SHP77 treated with DMSO at 0.1 percent for 48 hours (cell line): ENCODE measurements at regions not wholly inside any gene's neighbourhood (a gene's known extent, or its start where the extent isn't known, plus 50 kb on each side); places are given as distances from the start of the nearest gene placed in this dataset.
A peak's percentile ranks its signal among the peaks of the same experiment; 100 is the strongest.
"Not testable (repeated sequence)": the region's sequence is repeated elsewhere in the genome, so short reads cannot be mapped to it uniquely, and the experiment has no call there.

Experiments used
- DNase-seq: peaks from one replicate; lab custom pipeline; 2025; lab: John Stamatoyannopoulos, UW

- DNase-seq: no peak
Observed at GRCh38 chr15:31487811-31488436, 161.3 kb downstream of the KLF13 start.

DNA sequence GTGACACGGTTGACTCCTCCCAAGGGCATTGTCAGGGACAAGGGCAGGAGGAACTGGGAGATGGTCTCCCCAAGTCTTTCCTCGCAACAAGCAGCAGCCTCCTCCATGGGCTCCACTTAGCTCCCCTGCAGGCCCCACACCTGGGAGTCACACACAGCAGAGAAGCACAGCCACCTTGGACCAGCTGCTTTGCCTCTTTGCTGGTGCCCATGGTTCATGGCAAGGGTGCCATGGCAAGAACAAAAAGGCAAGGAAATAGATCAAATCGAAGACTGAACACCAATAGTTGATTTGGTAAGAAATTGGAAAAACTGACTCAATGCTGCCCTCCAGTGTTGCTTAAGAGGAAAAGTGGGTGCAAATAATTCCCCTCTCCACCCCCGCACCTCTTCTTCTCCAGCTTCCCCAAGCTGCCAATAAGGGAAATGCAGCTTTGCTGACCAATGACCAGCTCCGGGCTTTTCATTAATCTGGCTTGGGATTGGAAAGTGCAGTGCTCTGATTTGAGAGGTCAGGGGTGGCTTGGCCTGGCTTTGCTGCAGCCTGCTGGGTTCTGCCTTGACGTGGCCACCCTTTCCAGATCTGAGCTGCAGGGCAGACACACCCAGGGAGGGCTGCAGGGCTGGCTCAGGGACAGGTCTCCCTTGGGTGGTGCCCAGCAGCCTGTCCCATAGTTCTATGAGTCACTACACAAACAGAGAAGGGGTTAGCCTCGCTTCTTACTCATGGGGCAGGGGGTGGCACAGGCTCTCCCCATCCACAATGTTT, 162.0 kb downstream of the KLF13 start:
- peak; percentile 63 for DNase-seq

GRCh38 chr15:31489281-31489680, 162.6 kb downstream of the KLF13 start:
- DNase-seq: no peak

DNA sequence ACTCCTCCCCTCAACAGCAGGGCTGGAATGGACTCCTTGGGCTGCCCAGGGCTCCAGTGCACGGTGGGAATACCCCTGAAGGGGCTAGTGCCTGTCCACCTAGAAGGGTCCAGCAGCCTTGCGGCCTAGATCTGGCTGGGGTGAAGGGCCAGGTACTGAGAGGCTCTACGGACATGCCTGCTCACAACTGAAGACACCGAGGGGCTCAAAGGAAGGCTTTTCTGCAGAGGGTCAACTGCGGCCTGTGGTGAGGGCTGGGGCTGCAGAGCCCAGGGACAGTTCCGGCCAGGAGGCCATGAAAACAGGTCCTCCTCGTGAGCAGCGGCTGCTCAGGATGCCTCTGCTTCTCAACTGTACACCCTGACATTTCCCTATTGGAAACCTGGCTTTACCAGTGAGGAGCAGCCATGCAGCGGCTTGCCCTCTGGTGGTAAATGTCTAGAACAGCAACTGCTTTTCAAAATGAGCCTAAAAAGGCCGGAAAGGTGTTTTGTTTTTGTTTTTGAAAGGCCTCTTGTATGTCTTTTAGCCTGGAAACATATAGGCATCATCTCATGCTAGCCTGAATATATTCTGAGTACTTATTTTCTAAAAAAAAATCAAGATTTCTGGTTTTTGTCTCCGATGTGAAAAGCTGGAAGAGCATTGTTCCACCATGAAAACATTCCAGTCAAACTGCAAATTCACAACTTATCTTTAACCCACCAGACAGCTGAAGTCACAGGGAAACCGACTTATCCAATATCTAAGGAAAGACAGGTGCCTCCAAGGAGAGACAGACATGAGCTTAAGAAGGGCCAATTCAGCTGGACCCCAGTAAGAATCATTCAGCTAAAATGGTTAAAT, 163.4 kb downstream of the KLF13 start:
- DNase-seq: peak; percentile 6

DNA sequence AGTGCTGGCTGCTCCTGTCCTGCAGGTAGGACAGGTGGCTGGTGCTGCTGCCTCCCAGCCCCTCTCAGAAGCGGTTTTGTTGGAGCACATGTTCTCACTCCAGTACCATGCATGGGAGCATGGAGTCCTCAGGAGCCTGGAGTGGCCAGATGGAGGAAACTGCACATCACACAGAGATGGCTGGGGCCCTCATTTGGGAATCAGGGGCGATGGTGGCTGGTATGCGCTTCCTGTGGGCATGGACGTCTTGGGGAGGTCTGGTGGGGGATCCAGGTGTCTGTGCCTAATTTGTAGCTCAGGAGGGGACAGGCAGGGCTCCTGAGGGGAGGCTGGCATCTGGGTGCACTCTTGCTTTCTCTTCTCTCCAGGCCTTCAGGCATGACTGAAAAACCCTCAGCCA, 168.2 kb downstream of the KLF13 start:
- no peak for DNase-seq

DNA sequence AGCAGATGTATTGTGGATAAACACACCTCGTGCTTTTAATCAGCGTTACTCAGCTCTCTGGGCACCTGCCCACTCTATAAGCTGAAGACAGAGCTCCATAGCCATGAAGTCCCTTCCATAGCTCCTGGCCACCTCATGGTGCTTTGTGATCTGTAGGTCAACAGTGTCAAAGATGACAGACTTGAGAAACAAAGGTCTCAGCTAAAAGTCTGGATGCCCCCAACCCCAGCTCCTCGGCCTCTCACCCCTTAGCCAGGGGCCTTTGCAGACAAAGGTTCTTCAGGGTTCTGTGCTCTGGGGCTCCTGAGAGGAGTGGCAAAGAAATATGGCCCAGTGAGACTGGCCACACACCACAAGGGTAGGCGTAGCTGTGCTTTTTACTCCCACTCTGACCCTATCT, 168.6 kb downstream of the KLF13 start:
- DNase-seq: no peak

DNA sequence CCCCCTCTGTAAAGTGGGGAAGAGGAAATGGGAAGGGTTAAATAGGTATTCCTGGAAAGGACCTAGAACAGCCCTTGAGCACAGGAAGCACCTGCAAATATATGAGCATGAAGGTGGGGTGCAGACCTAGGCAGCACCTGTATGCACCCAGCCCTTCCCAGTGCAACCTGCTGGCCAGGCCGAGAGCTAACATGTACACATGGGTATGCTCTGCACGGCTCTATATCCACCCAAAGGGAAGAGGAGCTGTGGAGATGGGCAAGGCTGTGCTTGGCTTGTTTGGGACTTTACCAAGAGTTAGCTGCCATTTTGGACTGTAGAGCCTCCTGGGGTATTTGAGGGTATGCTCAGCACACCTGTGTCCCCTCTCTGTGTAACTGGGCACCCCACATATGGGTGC, 171.2 kb downstream of the KLF13 start:
- no peak for DNase-seq

DNA sequence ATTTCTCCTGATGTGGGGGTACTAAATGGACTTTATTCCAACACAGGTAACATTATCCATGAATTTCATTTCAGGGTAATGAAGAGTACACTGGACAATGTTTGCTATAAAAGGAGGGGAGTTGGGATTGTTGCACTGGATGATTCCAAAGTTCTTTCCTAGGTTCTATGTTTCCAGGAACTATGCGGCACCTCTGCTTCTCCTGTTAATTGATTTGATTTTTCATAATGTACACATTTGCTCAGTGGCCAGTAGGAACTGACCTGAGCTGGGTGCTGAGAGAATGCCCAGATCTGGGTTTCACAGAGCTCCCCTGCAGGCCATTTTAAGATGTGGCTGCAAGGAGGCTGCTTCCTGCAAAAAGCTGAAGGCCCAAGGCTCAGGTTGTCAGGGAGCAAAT, 171.7 kb downstream of the KLF13 start:
- DNase-seq: no peak

DNA sequence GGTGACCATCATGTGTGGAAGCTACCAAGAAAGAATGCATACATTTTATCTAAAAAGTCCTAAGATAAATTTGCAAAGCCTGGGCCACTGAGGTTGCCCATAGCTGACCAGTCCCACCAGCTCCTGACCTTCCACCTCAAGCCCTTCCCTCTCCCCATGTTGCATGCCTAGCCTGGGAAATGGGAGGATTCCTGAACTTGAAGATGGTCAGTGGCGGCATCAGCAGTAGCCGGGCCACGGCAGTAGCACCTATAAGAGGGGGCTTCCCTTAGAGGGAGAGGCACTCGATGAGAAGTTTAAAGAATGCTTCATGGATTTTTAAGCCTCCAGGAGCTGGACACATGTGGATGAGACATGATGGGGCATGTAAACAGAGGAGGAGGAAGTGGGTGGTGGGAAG, 172.1 kb downstream of the KLF13 start:
- no peak for DNase-seq

- DNase-seq: no peak
Observed at GRCh38 chr15:31499236-31499952, 172.8 kb downstream of the KLF13 start.

DNA sequence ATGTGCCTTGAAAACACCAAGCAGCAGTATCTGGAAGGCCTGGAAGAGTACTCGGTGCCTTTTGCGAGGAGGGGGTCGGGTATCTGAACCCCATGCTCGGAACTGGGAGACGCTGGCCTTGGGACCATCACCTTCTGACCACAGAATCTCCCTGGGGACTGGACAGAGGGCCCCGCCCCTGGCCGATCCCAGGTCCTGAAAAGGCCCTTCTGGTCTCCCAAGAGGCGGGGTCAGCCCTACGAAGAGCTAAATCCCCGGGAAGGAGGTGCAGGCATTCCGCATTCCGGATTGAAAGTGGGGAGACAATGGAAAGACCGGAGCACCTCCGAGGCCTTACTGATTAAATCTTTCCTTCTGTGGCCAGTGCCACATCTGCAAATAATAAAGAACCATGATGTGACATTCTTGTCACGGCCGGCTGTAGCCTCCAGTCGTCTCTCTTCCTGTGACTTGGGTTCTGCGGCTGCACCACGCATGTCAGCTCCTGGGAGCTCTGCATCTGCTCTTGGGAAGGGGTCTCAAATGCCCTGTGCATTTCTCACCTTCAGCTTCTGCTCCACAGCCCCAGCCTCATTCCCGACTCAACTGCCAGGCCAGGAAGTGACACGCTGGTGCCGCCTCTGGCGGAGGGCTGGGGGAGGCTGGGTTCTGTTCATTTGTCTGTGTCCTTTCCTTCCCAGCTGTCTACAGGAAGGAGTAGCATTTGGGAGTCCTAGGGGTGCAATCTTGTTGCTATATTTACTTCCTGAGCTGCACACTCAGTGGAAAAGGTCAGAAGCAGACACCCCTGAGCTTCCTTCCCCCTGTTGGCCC, 173.5 kb downstream of the KLF13 start:
- DNase-seq: no peak

- no peak for DNase-seq
Observed at GRCh38 chr15:31500766-31501449, 174.3 kb downstream of the KLF13 start.

GRCh38 chr15:31501536-31502157, 175.0 kb downstream of the KLF13 start:
- no peak for DNase-seq

DNA sequence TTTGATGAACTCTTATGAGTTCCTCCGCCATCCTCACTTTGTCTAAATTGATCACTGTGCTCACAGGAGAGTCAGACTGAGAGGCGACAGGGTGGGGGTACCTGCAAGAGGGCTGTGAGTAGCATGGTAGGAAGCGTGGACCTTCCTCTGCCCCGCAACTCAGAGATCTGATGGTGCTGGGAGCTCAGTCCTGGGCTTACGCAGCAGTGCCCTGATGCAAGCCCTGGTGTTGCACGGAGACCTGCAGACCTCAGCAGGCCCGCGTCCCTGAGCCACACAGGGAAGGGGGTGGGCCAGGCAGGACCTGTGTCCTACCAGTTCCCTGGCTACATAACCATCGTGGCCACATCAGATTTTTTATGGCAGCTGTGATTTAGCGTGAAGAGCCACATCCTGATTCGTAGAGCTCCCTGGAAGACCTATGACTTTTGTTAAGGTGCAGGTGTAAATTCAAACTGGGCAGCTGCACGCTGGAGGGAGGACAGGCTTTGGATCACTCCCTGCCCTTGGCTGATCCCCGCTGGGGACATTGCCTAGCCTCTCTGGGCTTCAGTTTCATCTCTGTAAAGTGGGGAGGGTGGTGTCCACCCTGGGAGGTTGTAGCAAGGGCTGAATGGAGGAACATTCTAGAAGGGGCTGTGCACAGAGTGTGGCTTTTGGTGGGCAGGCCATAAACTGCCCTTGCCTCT, 176.1 kb downstream of the KLF13 start:
- no peak for DNase-seq

DNA sequence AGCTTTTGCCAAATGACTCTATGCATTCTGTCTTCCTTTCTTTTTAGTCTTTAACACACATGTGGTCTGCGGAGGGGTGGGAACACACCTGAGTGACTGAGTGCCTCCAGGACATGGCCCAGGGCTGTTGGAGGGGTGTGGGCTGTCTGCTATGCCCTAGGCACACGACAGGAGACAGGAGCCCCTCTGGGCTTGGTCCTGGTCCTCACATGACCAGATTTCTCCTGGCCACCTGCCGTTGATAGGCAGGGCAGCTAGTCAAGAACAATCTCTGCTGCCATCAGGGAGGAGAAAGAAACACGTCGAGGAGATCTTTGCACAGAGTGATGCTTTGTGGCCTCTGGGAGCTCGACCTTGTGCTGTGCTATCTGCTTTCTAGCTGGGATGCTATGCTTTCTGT, 176.6 kb downstream of the KLF13 start:
- no peak for DNase-seq

DNA sequence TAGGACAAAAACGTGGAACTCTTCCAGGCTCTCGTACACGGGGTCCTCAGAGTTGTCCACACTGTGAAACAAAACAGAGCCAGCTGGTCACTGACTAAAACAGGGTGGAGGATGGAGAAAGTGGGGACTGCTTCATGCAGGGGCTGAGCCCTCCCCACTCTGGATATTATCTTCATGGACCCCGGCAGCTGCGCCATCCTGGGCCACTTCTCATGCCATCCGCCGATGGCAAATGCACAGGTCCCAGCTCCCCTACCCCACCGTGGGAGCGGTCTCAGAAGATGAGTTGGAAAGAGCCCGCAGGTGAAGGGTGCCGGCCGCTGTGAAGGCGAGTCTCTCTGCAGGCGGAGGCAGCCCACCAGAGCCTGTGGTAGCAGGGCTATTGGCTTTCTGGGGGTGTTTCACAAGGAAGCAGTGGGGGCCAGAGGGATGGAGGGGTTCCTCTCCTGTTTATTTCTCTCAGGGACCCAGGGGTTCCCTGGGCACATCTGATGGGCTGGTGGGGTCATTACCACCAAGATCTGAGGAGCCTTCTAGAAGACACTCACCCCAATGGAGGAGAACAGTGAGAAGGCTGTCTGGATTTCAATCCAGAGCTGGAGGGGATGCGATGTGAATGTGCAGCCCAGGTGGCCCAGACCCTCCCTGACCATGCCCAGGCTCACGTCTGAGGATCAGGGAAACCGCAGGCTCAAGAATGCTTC, 177.3 kb downstream of the KLF13 start:
- no peak for DNase-seq

DNA sequence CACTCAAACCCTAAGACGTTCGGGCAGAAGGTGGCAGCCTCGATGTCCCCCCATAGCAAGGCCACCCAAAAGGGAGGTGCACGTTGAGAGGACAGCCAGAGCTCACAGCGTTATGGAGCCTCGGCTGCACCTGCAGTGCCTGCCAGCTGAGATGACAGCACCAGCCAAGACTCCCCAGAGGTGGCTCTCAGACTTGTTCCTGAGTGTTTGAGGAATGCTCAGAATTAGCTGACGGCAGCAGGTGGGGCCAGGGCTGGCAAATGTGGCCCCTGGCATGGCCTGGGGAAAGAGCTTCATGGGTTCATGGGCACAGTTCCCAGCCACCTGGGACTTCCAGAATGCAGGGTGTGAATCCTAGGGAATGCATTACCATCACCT, 177.8 kb downstream of the KLF13 start:
- no peak for DNase-seq

- not testable (repeated sequence) for DNase-seq
Observed at GRCh38 chr15:31507573-31507972, 180.9 kb downstream of the KLF13 start.

DNA sequence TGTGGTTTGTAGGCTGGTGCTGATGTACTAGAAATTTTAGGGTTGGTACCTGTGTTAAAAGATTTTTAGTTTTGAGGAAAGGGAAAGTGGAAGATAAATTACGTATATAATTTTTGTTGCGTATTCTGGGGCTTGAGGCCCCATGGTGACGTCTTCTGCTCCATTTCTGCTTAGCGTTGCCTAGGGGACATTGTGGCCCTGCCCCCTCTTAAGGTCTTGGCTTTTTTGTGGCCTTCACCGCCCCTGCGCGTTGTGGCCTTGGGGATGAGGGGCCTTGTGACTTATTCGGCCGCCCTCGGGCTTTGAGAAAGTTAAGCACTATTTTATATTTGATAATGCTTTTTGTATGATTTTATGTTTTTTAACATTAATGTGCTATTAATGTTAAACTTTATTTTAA, 182.0 kb downstream of the KLF13 start:
- no peak for DNase-seq
